ENCODE measurements at regions not wholly inside any gene's neighbourhood (a gene's known extent, or its start where the extent isn't known, plus 50 kb on each side); places are given as distances from the start of the nearest gene placed in this dataset.
"Not testable (repeated sequence)": the region's sequence is repeated elsewhere in the genome, so short reads cannot be mapped to it uniquely, and the experiment has no call there.

GRCh38 chr5:124825250-124825982 lies 79.0 kb upstream of the ZNF608 start:
- Mint-ChIP-seq H3K4me1 (peaks cover 39% of the 10 kb centered on the region), H3K4me3 (no peak overlapping the region), H3K27ac (ENCODE audit: unreplicated experiment) (no peak overlapping the region), H3K9me3 (peaks cover 6% of the 10 kb centered on the region), H3K27me3 (ENCODE audit: low read depth) (no peaks in the 10 kb centered on the region), H3K36me3 (ENCODE audit: low read depth) (no peaks in the 10 kb centered on the region)
- no peak for TF ChIP-seq CTCF (conservative IDR thresholded peaks at IDR 0.05)
- DNase-seq (ENCODE audit: low read depth, low spot score): no peak

- Mint-ChIP-seq H3K4me3 (no peak overlapping the region), H3K4me1 (peaks cover 39% of the 10 kb centered on the region), H3K27ac (ENCODE audit: unreplicated experiment) (no peak overlapping the region), H3K27me3 (ENCODE audit: low read depth) (no peaks in the 10 kb centered on the region), H3K36me3 (ENCODE audit: low read depth) (no peaks in the 10 kb centered on the region), H3K9me3 (peaks cover 6% of the 10 kb centered on the region)
- DNase-seq (ENCODE audit: low read depth, low spot score): no peak
- no peak for TF ChIP-seq CTCF (conservative IDR thresholded peaks at IDR 0.05)
Measured at GRCh38 chr5:124825983-124826337, 79.5 kb upstream of the ZNF608 start.

GRCh38 chr5:124828731-124829234 lies 82.3 kb upstream of the ZNF608 start:
- Mint-ChIP-seq H3K4me3 (no peak overlapping the region), H3K27ac (ENCODE audit: unreplicated experiment) (peak overlapping the region; percentile 28)

GRCh38 chr5:124831687-124832240 lies 85.3 kb upstream of the ZNF608 start:
- Mint-ChIP-seq H3K4me1 (peaks cover 8% of the 10 kb centered on the region), H3K27me3 (ENCODE audit: low read depth) (no peaks in the 10 kb centered on the region), H3K27ac (ENCODE audit: unreplicated experiment) (no peak overlapping the region), H3K4me3 (no peak overlapping the region), H3K36me3 (ENCODE audit: low read depth) (peaks cover 22% of the 10 kb centered on the region), H3K9me3 (peaks cover 26% of the 10 kb centered on the region)
- TF ChIP-seq CTCF (conservative IDR thresholded peaks at IDR 0.05): no peak
- no peak for DNase-seq (ENCODE audit: low read depth, low spot score)

More at GRCh38 chr5:124828731-124829234, 82.3 kb upstream of the ZNF608 start:
- Mint-ChIP-seq H3K4me1 (peaks cover 28% of the 10 kb centered on the region), H3K36me3 (ENCODE audit: low read depth) (peaks cover 3% of the 10 kb centered on the region), H3K27me3 (ENCODE audit: low read depth) (no peaks in the 10 kb centered on the region), H3K9me3 (peaks cover 9% of the 10 kb centered on the region)
- no peak for DNase-seq (ENCODE audit: low read depth, low spot score)
- no peak for TF ChIP-seq CTCF (conservative IDR thresholded peaks at IDR 0.05)

- no peak for TF ChIP-seq CTCF (conservative IDR thresholded peaks at IDR 0.05)
Measured at GRCh38 chr5:124832510-124832909, 86.1 kb upstream of the ZNF608 start.

GRCh38 chr5:124836314-124836713 lies 89.9 kb upstream of the ZNF608 start:
- H3K4me3 Mint-ChIP-seq; H3K27me3 Mint-ChIP-seq (ENCODE audit: low read depth); DNase-seq (ENCODE audit: low read depth, low spot score); H3K4me1 Mint-ChIP-seq; H3K27ac Mint-ChIP-seq (ENCODE audit: unreplicated experiment): not testable (repeated sequence)
- Mint-ChIP-seq H3K36me3 (ENCODE audit: low read depth) (peaks cover 23% of the 10 kb centered on the region), H3K9me3 (peaks cover 22% of the 10 kb centered on the region)

More at GRCh38 chr5:124832510-124832909, 86.1 kb upstream of the ZNF608 start:
- DNase-seq (ENCODE audit: low read depth, low spot score): no peak
- H3K27me3 Mint-ChIP-seq (ENCODE audit: low read depth): no peaks in the 10 kb centered on the region
- peaks cover 8% of the 10 kb centered on the region for H3K4me1 Mint-ChIP-seq
- no peak overlapping the region for H3K27ac Mint-ChIP-seq (ENCODE audit: unreplicated experiment)
- H3K4me3 Mint-ChIP-seq: no peak overlapping the region
- H3K9me3 Mint-ChIP-seq: peaks cover 29% of the 10 kb centered on the region
- H3K36me3 Mint-ChIP-seq (ENCODE audit: low read depth): peaks cover 23% of the 10 kb centered on the region

All from neural crest cell (in vitro differentiated cells).